GM12878 (cell line): ENCODE measurements at regions not wholly inside any gene's neighbourhood (a gene's known extent, or its start where the extent isn't known, plus 50 kb on each side); places are given as distances from the start of the nearest gene placed in this dataset.

ENCODE experiments used
- ATF7 ChIP-seq: fragments of 450-650 bp; IDR thresholded peaks from 2 replicates; pipeline ENCODE4 v1.6.1; 2016; ENCODE audit warnings: low read depth, mild to moderate bottlenecking
- BHLHE40 ChIP-seq, 2 experiments: fragments of 450-650 bp in 1 of 2; IDR thresholded peaks; 2 replicates each; pipeline ENCODE4 v1.6.1; 2011 to 2017; ENCODE audit warnings: low read depth in 2 of 2, borderline replicate concordance in 1 of 2, improper control_type of control experiment in 1 of 2, low read length in 1 of 2, mild to moderate bottlenecking in 1 of 2
- CHD1 ChIP-seq: IDR thresholded peaks from 2 replicates; pipeline ENCODE4 v1.6.1; 2012; ENCODE audit warnings: low read depth, low read length, improper control_type of control experiment
- CTCF ChIP-seq, 3 experiments: IDR thresholded peaks in 2 of 3; conservative IDR thresholded peaks in 1 of 3; 2 replicates each; pipeline ENCODE4 v1.5.1; 2011; ENCODE audit warnings: low read depth in 3 of 3, low read length in 3 of 3, mild to moderate bottlenecking in 3 of 3, control low read depth in 2 of 3, moderate library complexity in 2 of 3, inconsistent platforms in 1 of 3, mixed read lengths in 1 of 3; ENCODE audit not compliant: control insufficient read depth in 2 of 3, insufficient read depth in 1 of 3; ENCODE audit errors: extremely low read depth in 1 of 3
- EP300 ChIP-seq, 2 experiments: fragments of 150-350 bp in 1 of 2; IDR thresholded peaks; 2 replicates each; pipeline ENCODE4 v1.6.1; 2011 to 2012; ENCODE audit warnings: low read depth in 2 of 2, low read length in 2 of 2, borderline replicate concordance in 1 of 2, improper control_type of control experiment in 1 of 2, inconsistent platforms in 1 of 2; ENCODE audit not compliant: control insufficient read depth in 1 of 2
- EZH2 ChIP-seq: IDR thresholded peaks from 2 replicates; pipeline ENCODE4 v1.6.1; 2012; ENCODE audit warnings: low read depth, mild to moderate bottlenecking, control low read depth, inconsistent platforms, low read length, borderline replicate concordance; ENCODE audit not compliant: control insufficient read depth
- HCFC1 ChIP-seq: fragments of 150-350 bp; IDR thresholded peaks from 2 replicates; pipeline ENCODE4 v1.6.1; 2014; ENCODE audit warnings: low read length
- NR2F1 ChIP-seq: fragments of 450-650 bp; conservative IDR thresholded peaks from 2 replicates; pipeline ENCODE4 v1.6.1; 2017; ENCODE audit warnings: mild to moderate bottlenecking
- PKNOX1 ChIP-seq: fragments of 450-650 bp; IDR thresholded peaks from 2 replicates; pipeline ENCODE4 v1.6.1; 2016; ENCODE audit warnings: mild to moderate bottlenecking
- RUNX3 ChIP-seq: IDR thresholded peaks from 2 replicates; pipeline ENCODE4 v1.6.1; 2012; ENCODE audit warnings: low read length, inconsistent platforms
- SKIL ChIP-seq: fragments of 450-650 bp; IDR thresholded peaks from 2 replicates; pipeline ENCODE4 v1.6.1; 2017; ENCODE audit warnings: mild to moderate bottlenecking, low read depth, inconsistent platforms; ENCODE audit not compliant: poor library complexity, severe bottlenecking
- ZNF274 ChIP-seq: IDR thresholded peaks from one replicate; pipeline ENCODE4 v1.8.0; 2011; ENCODE audit not compliant: insufficient read length, insufficient read depth

- no peak for TF ChIP-seq CTCF (IDR thresholded peaks at IDR 0.05 in 2 of 3, conservative IDR thresholded peaks at IDR 0.05 in 1 of 3; ENCODE audit: control insufficient read depth in 2 of 3, extremely low read depth in 1 of 3, insufficient read depth in 1 of 3, low read depth in 3 of 3, low read length in 3 of 3)
- TF ChIP-seq ZNF274 = no peak
- 0 out of 2 replicates have a peak, but pooled peaks have one; percentile 33 for TF ChIP-seq ATF7
- peak; percentile 88 for TF ChIP-seq RUNX3
- TF ChIP-seq BHLHE40 (IDR thresholded peaks at IDR 0.05; ENCODE audit: borderline replicate concordance in 1 of 2, low read depth in 2 of 2, low read length in 1 of 2) = peak in 1 of 2 experiments; percentile 26; a peak in 1 of 4 replicates
- no peak for TF ChIP-seq PKNOX1
- TF ChIP-seq CHD1 = no peak
- no peak for TF ChIP-seq HCFC1
- TF ChIP-seq EZH2 = no peak
- TF ChIP-seq EP300 (IDR thresholded peaks at IDR 0.05; ENCODE audit: borderline replicate concordance in 1 of 2, control insufficient read depth in 1 of 2, low read depth in 2 of 2, low read length in 2 of 2) = 0 out of 4 replicates have a peak, but pooled peaks of 1 of the 2 experiments have one; percentile 28
- peak; percentile 55 for TF ChIP-seq SKIL
- no peak for TF ChIP-seq NR2F1
These were observed 285.8 kb upstream of the MEF2C start for GRCh38 chr5:89168766-89169165.
